22Rv1 (cell line): ENCODE measurements at regions not wholly inside any gene's neighbourhood (a gene's known extent, or its start where the extent isn't known, plus 50 kb on each side); places are given as distances from the start of the nearest gene placed in this dataset.

ENCODE experiments used
- CTCF ChIP-seq: fragments of 450-650 bp; IDR thresholded peaks from 2 replicates; pipeline ENCODE4 v1.5.1; 2017; ENCODE audit warnings: mild to moderate bottlenecking
- ZFX ChIP-seq: fragments of 450-650 bp; IDR thresholded peaks from 2 replicates; pipeline ENCODE4 v1.6.1; 2017; ENCODE audit warnings: antibody characterized with exemption, borderline replicate concordance

DNA sequence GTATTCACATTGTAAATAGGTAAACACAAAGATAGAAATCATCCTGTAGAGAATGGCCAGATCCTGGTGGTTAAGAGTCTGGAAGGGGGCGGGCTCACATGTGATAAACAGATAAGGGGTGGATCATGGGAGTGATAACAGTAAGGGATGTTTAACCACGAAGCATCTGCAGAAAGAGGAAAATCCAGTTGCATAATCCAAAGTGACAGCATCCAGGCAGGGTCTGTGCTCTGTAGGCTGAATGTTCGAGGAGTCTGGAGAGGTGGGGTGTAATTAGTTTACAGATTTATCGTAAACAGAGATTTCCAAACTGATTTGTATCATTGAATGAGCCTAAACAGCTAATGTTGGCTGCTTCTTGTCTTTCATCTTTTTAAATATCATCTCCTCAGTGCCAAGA lies 1009.8 kb upstream of the SLIT2 start:
- TF ChIP-seq CTCF, result no peak
- TF ChIP-seq ZFX, result no peak
